ENCODE measurements at regions not wholly inside any gene's neighbourhood (a gene's known extent, or its start where the extent isn't known, plus 50 kb on each side); places are given as distances from the start of the nearest gene placed in this dataset.
"Not testable (repeated sequence)": the region's sequence is repeated elsewhere in the genome, so short reads cannot be mapped to it uniquely, and the experiment has no call there.

GRCh38 chr3:159654183-159655134 lies 334.2 kb upstream of the IL12A start:
- DNase-seq (ENCODE audit: low read depth in 2 of 2) = no peak

DNA sequence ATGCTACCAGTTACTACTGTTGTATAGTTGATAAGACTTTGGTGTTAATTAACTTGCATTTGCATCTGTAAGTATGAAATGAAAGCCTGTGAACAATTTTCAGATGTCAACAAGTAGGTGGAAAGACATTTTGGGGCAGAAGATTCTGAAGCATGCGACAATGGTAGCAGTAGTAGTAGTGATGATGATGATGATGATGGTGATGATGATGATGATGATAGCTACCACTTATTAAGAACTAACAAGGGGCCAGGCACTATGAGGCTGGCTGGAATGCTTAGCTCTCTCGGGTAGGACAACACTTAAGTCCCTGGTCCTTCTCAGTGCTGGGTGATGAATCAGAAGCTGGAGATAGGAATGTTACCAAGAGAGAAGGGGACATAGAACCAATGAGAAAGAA lies 333.4 kb upstream of the IL12A start:
- DNase-seq (ENCODE audit: low read depth in 2 of 2) = no peak

- DNase-seq (ENCODE audit: low read depth in 2 of 2) = no peak
These were observed 331.5 kb upstream of the IL12A start for GRCh38 chr3:159657176-159657575.

DNA sequence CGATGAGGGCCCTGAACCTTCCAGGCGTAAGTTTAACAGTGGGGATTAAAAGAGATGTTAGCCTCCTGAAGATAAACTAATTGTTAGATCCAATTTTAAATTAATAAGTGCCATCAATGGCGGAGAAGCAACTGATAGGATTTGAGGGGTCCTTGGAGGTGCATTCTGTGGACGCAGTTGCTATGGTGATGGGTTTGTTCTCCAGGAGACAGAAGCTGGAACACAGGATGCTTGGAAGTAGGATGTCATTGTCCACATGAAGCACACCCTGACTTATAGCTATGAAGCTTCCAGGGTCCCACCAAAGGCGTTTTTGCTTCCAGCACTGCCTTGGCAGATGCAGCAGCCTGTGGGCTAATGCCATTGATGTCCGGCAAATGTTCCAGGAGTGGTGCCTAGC lies 331.0 kb upstream of the IL12A start:
- no peak for DNase-seq (ENCODE audit: low read depth in 2 of 2)

DNA sequence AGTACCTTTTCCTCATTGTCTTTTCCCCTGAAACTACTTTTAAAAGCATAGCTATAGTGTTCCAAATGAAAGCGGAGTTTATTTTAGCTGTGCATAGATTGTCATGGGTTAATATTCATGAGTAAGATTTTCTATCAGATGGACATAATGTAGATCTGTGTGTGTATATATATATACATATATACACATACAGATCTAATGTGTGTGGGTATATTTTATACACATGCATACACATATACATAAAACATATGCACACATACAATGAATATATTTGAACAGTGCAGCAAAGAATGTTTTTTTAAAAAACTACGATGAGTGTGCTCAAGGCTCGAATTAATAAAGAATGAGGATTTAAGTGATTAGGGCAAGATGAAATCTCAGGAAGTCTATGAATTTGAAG lies 328.3 kb upstream of the IL12A start:
- DNase-seq (ENCODE audit: low read depth in 2 of 2) = no peak

GRCh38 chr3:159660901-159661300 lies 327.7 kb upstream of the IL12A start:
- DNase-seq (ENCODE audit: low read depth in 2 of 2) = no peak

DNA sequence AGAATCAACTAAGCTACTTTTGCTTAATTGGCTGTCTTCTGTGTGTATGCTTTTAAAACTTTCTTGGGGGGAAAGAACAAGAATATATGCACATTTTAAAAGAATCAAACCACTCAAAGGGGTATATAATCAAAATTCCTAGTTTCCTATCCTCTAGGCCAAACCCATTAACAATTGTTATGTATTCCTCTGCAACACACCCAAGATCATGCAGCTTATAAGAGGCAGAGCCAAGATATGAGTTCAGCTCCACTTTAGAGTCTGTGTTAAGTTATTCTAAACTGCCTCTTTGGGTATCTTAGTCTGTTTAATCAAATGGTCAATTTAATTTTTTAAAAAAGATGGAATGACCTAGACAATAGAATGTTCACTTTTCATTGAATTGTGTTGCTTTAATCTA lies 326.1 kb upstream of the IL12A start:
- no peak for DNase-seq (ENCODE audit: low read depth in 2 of 2)

DNA sequence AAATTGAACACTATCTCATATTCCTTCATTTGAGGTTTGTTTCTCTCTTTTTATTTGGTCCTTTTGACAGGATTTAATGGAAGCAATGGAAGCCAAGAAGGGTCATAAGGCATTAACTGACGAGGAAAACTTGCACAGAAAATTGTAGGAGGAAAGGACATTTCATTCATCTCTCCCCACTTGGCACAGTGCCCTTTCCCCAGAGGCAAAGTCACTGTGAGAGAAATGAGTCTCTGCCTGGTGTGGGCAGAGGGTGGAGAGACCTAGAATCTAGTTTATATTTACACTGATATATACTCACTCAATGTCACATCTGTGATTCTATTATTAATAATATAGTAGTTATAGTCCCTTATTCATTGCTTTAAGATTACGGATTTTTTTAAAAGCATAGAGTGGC lies 324.6 kb upstream of the IL12A start:
- DNase-seq (ENCODE audit: low read depth in 2 of 2) = no peak

GRCh38 chr3:159664653-159665052 lies 324.0 kb upstream of the IL12A start:
- DNase-seq (ENCODE audit: low read depth in 2 of 2) = no peak

DNA sequence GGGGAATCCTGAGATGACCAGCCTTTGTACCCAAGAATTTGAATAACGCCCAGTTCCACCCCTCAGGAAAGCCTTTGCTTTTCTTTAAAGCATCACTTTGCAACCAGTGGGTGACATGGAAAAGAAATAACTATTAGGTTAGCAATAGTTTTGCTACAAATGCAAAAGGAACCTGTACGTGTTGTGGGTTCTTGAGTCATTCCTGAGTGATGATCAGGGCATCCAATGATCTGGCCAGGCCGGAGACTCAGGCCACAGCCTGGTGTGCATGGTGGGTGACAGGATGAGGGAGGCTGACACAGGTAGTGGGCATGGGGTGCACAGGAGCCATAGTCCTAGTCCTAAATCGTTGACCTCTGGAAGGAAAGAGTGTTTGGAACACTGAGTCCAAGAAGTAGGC lies 321.4 kb upstream of the IL12A start:
- DNase-seq (ENCODE audit: low read depth in 2 of 2) = no peak

DNA sequence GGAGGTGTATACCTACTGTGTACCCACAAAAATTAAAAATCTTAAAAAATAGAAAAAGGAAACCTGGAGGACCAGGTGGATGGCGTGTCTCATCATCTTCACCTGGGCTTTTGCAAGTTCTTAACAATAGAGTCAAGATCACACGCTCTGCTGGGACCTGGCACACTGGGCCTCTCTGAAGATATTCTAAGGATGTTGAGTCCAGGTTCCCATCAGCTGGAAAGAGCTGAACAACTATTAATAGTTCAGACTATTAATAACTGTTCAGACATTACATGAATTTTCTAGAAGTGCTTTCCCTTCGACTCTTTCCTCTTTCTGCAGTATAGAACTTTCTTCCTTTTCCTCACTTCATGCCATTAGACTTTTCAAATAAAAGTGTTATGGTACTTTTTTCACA lies 320.2 kb upstream of the IL12A start:
- no peak for DNase-seq (ENCODE audit: low read depth in 2 of 2)

- DNase-seq (ENCODE audit: low read depth in 2 of 2) = no peak
These were observed 319.6 kb upstream of the IL12A start for GRCh38 chr3:159668990-159669476.

DNA sequence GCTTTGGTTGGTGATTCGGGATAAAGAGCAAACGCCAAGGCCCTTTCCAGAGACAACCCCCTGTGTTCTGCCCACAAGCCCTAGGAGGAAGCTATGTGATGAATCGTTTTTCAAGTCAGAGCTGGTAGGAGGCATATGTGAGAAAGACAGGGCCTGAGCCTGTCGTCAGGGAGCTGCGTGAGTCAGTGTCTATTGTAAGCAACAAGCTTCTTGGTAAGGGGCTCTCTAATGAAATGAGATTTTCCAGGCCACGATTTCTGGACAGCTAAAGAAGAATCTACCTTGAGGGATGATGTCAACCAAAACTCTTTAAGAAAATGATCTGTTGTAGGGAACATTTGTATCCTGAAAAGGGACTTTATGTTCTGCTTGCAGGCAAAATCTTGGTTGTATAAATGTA lies 318.9 kb upstream of the IL12A start:
- no peak for DNase-seq (ENCODE audit: low read depth in 2 of 2)

- no peak for DNase-seq (ENCODE audit: low read depth in 2 of 2)
These were observed 315.6 kb upstream of the IL12A start for GRCh38 chr3:159672728-159673688.

DNA sequence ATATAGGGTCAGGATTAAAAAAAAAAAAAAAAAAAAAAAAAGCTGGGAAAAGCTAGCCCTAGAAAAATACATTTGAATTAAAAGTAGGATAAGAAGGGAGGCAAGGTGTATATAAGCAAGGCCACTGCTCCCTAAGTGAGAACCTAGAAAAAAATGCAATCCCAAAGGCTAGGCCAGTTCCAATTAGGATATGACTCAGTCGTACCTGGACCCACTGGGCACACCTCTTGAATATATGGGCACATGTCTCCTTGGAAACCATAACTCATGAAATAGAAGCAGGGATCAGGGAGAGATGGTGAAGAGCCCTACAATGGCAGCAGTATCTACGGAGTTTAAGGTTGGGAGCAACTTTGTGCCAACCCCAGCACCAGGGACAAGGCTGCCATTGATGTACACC lies 314.1 kb upstream of the IL12A start:
- DNase-seq (ENCODE audit: low read depth in 2 of 2) = no peak

DNA sequence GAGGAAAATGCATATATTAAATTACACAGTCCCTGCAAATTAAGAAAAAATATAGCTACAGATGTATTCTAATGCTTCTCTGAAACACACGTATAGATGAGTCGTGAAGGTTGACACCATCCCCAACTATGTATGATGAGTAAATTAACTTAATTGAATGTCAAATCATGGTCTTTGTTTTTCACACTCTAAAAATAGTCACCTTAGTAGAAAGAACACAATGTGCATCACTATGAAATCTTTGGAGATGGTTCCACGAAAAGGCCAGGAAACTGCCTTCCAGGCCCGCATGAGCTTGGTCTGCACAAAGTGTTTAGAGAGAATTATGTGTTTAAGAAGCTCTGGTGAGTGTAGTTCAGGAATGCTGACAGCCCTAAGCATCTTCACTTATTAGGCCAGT lies 313.4 kb upstream of the IL12A start:
- DNase-seq (ENCODE audit: low read depth in 2 of 2) = no peak

DNA sequence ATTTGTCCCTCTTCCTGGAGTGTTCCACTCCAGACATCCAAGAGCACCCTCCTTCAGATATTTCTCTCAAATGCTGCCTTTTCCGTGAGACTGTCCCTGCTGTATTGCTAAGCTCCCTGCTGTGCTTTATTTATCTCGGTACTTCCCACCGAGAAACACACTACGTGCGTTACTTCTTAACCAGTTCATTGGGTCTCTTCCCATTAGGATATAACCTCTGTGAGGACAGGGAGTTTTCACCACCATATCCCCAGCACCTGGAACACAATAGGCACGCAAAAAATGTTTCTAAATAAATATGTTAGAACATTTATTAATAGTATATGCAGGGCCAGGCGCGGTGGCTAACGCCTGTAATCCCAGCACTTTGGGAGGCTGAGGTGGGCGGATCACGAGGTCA lies 308.7 kb upstream of the IL12A start:
- no peak for DNase-seq (ENCODE audit: low read depth in 2 of 2)

- DNase-seq (ENCODE audit: low read depth in 2 of 2) = not testable (repeated sequence)
These were observed 306.9 kb upstream of the IL12A start for GRCh38 chr3:159681717-159682116.

DNA sequence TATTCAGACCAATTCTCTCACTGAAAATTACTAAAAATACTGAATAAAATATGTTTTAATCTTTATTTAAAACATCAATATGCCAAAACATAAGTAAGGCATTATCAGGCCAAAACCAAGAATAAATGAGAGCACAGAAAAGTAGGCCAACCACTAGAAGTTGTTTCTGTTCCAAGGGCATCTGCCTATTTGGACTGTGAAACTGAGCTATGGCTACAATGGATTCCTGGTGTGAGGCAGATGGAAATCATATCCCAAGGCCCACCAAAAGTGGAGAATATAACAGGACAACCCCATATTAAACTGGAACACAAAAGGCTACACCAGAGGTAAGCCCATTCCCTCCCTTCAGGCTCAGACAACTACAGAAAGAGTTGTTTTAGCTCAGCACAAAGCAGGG lies 302.8 kb upstream of the IL12A start:
- DNase-seq (ENCODE audit: low read depth in 2 of 2) = no peak

GRCh38 chr3:159693226-159693625 lies 295.4 kb upstream of the IL12A start:
- DNase-seq (ENCODE audit: low read depth in 2 of 2) = no peak

GRCh38 chr3:159711560-159712333 lies 276.9 kb upstream of the IL12A start:
- no peak for DNase-seq (ENCODE audit: low read depth in 2 of 2)

GRCh38 chr3:159721324-159721723 lies 267.3 kb upstream of the IL12A start:
- no peak for DNase-seq (ENCODE audit: low read depth in 2 of 2)

Data from stimulated activated CD8-positive, alpha-beta memory T cell treated with anti-CD3 and anti-CD28 coated beads, Interleukin-2, amount 100 ng/mL, for 48 hours (primary cell).